Amniotic epithelial cell (primary cell): ENCODE measurements at regions not wholly inside any gene's neighbourhood (a gene's known extent, or its start where the extent isn't known, plus 50 kb on each side); places are given as distances from the start of the nearest gene placed in this dataset.
A peak's percentile ranks its signal among the peaks of the same experiment; 100 is the strongest.

Source experiments
- DNase-seq: peaks from one replicate; pipeline ENCODE4 v3.0.0-alpha.2; 2010; ENCODE audit warnings: low read depth

DNA sequence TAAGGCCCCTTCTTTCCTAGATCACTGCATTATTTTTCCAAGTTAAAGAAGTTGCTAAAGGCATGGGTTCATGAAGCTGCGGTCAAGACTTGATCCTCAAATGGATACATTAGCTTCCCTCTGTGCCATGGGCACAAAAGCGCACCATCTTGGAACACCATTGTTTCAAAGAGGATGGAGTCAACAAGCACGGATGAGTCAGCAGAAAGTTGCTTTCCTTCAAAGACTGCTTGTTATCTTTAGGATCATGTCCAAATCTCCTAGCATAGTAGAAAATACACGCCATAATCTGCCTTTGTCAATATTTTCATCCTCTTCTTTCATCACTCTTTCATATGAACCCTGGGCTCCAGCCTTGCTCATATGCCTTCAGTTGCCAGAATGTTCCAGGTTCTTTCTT lies 226.8 kb upstream of the GATB start:
- DNase-seq: no peak

DNA sequence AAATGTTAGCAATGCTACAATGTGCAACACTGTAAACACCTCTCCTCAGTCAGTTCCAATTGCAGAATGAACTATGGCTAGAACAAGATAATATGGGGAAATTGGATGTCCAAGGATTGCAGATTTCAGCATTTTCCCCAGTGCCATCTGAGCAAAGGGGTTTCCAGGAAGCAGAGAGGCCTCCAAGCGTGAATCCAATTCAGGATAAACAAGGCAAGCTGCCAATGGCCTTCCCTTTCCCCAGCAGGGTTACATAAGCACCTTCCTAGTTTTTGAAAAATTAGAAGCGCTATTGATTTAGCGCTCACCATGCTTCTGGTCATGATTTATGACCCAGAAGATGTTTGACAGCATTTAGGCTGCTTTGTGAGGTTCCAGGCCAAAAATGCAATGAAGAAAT lies 223.0 kb upstream of the GATB start:
- DNase-seq: no peak

DNA sequence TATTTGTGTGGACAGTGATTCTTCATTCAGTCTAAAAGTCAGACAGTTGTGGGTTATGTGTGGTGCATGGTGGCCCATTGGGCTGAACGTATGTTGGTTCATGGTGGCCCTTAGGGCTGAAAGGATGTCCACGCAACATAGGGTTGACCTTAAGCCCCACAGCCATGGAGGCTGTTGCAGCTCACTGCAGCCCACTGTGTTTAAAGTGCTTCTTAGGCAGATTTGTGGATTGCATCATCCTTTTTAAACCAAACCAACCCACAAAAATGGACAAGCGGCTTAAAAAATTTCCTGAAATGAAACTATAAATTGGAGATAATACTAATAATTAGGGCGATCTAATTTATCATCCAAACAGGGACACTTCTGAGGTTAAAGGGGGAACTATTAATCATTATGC lies 219.0 kb upstream of the GATB start:
- no peak for DNase-seq

DNA sequence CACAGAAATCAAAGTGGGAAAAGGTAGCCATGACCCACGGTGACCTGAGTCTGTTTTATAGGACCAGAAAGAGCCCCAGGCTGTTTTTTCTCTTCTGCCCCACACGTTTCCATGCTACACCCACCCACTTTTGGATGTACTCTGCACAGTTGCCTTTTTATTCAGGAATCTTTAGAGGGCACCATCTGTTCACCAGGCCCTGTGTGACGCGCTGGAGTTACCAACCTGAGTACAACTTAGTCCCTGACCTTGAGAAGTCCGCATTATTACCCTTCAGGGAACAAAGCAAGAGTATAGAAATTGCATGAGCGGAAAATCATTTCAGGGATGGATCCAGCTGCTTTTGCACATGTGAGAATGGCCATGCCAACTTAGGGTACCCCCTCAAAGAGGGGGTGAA lies 207.8 kb upstream of the GATB start:
- no peak for DNase-seq

DNA sequence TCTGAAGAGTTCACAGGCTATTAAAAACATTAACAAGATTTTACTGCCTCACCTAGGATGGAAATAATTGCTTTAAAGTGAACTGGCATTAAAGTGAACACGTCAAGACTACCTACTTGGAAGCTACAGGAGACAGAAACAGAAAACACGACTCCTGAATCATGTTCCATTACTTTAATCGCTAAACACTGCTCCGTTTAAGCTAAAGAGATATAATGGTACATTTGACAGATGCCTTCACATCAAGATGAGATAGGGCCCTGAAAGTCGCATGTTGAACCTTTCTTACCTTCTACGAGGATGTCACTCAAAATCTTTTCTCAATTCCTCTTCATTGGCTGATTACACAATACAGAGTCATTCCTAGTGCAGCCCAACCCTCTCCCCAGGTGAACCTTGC lies 206.3 kb upstream of the GATB start:
- no peak for DNase-seq

DNA sequence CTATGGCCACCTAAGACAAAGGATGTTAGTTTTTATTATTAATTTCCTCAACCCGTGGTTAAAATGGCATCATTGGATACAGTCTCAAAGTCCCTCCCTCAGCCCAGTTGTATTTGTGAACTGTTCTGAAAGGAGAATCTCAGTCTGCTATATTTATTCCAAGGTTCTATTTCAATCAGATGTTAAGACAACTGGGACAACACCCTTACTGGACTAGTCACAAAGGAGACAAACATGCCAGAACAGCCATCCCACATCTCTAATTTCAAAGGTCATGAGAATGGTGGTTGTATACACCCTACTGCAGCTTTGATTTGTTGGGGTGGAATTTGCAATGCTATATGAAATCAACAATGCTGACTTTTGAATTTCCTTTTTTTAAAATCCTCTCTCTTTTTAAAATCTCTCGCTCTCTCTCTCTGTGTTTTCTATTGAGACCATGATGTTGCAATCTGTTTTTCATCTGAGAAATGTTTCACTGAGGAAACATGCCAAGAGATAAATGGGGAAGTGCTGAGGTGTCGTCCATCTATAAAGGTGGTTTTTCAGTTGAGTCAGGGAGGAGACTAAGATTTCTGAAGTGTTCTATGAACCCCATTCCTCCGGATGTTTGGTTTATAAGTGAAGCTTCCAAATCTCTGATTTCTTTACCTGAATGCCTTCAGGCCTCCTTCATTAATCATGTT lies 201.5 kb upstream of the GATB start:
- DNase-seq: peak; percentile 7

DNA sequence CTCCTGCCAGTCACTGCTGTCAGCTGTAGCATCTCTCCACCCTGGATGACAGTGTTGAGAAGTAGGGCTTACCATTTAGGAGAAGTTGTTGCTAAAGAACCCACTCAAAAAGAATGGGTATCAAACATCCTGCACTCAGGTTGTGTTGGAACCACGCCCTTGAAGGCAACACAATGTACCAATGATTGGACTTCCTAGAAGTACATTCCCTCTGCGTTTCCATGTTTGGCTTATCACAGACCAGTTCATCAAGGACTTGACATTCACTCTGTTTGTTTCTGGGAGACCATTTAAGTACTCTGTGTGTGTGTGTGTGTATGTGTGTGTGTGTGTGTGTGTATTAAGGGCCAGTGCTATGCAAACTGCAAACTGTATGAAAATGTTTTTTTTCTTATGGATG lies 200.6 kb upstream of the GATB start:
- no peak for DNase-seq

DNA sequence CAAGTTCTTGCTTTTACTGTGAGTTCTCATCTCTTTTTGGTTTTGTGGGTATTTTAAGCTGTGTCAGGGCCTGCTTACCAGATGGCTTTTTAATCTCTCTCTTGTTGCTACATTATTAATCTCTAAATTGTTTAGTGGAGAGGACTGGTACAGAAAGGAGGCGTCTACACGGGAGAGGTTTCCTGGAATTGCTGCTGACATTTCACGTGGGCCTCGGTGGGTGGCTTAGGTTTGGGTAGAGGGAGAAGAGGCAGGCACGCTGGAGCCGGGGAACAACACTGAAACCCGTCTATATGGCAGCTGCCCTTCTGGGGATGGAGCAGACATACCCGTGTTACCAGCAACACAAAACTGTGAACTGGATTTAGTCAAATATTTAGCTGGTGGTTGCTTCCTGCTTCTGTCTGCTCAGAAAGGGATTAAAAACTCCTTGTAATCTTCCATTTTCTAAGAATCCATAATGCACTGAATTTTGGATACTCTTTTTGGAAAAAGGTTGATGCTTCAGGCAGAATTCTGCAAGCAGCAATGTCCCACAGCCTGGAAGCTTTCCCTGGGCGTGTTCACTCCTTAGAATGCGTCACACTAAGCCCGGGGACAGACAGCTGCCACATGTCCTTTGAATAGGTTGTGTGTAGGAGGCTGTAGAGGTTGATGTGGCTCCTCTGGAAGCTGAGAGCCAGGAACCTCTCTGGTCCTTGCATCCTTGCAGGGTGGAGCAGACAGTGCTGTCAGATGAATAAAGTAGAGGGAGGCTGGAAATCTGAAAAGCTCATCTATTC lies 199.8 kb upstream of the GATB start:
- no peak for DNase-seq

DNA sequence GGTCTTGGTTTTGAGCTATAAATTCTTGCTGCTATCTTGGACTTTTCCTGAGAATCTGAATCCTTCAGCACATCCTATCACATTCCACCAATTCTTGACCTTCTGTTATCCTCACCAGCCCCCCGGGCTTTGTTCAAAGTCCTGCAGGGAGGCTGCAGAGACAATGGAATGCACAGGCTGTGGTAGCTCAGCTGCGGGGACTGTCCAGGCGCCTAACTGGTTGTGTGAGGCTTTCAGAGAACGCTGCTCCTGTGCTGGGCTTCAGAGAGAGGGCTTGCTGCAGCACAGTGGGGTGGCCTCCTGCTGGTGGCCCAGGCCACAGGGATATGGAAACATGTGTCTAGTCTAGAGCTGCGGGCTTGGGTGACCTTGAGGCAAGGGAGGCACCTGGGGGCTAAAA lies 196.3 kb upstream of the GATB start:
- no peak for DNase-seq

DNA sequence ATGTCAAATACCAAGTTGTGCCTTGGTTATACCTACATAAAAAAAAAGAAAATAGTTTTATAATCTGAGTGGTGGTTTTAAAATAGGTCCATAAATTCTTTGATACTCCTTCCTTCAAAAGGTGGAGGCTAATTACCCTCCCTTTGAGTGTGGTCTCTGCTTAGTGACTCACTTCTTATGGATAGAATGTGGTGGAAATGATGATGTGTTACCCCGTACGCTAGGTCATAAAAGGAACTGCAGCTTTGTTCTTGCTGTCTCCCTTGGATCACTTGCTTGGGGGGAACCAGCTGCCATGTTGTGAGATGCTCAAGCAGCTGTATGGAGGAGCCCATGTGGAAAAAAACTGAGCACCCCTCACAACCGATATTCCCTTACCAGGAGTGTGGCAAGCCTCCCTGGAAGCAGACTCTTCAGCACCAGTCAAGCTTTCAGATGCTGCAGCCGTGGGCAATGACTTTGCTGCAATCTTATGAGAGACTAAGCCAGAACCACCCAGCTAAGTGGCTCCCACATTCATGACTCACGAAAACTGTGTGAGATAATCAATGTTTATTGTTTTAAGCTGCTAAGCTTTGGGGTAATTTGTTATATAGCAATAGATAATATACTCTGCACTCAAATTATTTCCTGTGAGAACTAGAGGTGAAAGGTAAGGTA lies 195.0 kb upstream of the GATB start:
- no peak for DNase-seq

DNA sequence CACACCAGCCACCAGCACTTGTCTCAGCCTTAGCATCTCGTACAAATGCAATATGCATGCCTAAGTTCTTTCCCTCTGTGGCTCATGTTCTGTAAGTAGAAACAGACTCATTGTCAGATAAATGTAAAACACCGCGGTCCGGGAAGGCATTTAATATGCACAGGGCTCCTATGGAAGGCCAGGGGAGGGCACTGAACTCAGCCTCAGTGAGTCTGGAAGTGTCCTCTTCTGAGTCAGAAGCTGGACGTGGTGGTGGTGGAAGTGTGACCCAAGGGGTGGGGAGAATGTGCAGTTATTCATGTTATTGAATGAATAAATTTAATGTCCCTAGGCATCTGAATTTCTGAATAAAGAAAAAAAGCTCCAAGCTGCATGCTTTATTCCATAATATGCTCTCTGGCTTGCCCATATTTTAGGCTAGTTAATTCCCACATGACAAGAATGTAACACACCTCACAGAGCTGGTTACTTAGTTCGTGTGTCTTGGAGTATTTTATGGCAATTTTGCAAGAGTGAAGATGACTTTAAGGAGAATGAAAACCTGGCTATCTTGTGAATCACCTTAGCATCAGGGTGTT lies 193.1 kb upstream of the GATB start:
- no peak for DNase-seq

DNA sequence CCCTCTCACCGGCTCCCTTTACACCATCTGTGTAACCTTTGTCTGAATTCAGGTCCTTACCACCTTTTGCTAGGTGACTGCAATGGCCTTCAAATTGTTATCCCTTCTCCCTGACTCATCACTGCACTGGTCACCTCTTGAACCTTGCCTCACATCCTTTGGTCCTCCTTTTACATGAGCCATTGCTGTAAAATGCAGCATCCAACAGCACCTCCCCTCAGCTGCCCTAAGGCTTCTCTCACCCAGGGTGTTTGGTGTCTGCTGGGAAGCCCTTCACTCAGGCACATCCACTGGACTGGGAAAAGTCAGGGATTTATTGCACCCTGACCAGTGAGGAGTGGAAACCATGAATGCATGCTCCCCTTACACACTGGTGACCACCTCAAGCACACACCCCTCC lies 192.5 kb upstream of the GATB start:
- DNase-seq: no peak

DNA sequence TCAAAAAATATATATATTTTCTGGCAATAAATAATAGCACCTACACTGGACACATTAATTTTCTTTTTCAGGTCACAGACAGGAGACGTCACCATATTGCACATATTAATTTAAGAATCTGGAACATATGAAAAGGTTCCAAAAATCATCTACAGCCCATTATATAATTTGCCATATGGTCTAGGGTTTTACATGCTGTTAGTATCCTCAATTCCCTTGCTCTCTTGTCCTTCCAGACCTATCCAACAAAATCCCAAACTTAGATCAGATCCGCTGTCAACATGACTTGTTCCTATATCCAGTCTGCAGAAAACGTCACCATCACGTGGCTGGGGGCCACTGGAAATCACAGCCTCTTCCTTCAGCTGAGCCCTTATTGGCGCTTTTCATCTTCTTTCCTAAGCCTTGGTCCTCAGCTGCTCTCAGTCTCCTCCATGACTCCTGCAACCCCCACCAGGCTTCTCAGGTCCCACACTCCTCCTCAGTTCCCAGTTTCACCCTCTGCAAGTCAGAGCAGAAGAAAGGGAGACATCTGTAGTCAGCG lies 192.0 kb upstream of the GATB start:
- DNase-seq: no peak

DNA sequence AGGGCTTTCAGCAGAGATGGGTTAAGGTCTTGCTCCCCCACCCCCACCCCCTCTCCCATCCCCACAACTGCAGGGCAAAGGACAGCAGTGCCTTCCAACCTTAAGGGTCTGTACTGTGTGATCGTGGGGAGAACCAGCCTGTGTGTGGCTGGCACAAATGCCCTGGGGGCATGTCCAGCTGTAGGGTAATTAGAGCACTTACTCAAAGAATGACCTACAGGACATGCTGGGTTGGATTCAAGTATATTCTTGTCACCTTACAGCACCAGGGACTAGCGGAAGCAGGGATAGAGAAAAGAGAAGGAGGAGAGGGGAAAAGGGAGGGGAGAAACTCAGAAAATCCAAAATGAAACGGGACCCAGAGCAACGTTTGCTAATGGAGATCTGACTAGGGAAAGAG lies 191.3 kb upstream of the GATB start:
- no peak for DNase-seq

DNA sequence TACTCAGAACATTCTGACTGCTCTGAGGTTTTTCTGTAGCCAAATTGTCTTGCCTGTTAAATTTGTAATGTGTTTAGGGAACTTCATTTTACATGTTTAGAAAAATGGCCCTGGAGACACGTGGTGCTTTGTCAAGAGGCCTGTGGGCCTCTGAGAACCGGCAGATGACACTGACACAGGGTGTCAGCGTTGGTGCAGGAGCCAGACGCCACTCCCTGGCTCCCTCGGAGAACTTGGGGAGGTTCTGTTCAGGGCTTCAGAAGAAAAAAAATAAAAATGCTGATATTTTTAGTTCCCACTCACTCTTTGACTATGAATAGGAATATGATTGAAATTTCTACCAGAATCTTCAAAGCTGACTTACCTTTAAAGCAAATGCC lies 190.9 kb upstream of the GATB start:
- no peak for DNase-seq

DNA sequence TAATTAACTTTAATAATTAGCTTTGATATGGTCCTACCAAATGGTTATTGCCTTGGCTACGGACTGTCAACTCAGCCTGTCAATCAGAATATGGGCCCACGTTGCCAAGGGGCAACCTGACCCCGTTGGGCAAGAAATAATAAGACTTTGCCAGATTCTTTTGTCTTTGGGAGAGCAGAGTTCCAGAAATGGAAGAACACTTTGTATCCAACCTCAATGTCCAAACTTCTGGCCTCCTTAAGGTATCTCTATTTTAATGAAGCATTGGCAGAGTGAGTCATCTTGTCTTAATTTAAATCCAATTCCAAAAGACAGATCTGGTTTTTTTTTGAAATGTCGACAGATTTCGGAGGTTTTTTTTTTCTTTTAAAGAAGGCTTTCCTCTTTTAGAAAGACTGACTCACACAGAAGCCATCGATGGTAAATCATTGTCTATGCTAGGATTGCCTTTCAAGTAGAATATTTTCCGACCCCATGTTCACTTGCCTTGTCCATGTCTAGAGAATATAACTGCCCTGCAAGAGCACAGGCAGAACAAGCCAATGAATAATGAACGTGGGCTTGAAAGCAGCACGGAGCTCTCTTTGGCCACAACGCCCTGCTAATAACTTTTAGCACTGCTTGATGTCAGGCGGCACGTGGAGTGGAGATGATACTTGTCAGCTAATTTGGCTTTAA lies 190.3 kb upstream of the GATB start:
- DNase-seq: no peak

DNA sequence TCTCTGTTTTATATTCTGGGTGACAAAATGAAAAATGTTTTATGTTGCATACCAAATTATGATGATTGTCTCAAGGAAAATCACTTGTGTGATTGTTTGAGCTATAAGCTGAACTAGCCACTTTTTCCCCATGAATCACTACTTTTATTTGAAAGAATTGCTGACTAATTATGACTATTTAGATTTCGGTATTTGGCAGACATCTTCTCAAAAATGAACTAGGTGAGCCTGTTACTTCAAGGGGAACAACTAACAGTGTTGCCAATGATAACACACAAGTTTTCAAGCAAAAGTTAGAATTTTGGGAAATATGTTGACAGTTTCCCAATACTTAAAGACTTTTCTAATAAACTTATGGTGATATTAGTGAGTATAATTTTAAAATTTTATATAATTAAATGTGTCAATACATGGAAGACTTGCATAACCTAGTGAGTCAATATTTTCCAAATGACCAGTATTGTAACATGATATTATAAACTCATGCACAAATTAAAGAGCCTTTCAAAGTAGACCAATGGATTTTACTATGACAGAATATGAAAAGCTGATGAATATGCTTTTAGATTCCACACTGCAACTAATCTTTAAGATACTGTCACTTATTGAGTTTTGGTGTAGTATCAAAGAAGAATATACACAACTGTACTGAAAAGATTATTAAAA lies 187.7 kb upstream of the GATB start:
- DNase-seq: no peak

DNA sequence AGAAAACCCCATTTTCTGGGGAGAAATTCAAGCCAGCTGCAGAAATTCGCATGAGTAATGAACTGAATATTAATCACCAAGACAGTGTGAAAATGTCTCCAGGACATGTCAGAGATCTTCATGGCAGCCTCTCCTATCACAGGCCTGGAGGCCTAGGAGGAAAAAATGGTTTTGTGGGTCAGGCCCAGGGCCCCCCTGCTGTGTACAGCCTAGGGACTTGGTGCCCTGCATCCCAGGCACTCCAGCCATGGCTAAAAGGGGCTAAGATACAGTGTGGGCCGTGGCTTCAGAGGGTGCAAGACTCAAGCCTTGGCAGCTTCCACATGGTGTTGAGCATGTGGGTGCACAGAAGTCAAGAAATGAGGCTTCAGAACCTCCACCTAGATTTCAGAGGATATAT lies 185.9 kb upstream of the GATB start:
- DNase-seq: no peak

DNA sequence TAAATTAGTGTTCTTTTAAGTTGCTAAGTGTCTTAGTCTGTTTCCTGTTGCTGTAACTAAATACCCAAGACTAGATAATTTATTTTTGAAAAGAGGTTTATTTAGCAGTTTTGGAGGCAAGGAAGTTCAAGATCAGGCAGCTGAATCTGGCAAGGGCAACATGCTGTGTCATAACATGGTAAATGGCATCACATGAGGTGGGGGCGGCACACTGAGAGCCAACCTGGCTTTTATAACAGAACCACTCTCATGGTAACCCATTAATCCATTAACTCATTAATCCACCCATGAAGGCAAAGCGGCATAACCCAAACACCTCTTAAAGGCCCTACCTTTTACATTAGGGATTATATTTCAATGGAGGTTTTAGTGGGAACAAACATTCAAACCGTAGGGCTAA lies 182.2 kb upstream of the GATB start:
- DNase-seq: no peak

DNA sequence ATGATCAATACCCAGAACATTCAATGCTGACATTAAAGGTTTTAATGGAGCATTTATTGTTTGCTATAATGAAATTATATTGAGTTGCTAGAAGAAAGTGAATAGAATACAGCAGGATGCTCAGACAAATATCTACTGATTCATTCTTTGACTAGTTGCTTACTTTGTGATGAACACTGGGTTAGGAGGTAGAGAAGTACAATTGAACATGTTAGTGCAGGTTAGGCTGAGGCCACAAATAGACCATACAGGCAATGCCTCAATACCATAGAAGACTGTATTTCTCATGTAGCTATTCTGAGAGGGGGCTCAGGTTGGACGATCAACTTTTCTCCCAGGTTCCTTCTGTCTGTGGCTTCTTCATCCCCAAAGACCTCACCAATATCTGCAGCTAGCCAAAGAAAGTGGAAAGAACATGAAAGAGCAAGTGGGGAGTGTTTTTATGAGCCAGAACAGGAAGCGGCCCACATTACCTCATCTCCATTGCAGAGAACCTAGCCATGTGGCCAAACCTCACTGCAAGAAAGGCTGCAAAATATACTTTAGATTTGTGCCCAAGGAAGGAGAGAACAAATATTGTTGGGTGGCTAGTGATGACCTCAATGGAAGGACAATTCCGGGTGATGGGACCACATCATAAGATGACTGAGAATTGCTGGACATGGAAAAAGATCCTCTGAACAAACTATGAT lies 180.3 kb upstream of the GATB start:
- DNase-seq: no peak

DNA sequence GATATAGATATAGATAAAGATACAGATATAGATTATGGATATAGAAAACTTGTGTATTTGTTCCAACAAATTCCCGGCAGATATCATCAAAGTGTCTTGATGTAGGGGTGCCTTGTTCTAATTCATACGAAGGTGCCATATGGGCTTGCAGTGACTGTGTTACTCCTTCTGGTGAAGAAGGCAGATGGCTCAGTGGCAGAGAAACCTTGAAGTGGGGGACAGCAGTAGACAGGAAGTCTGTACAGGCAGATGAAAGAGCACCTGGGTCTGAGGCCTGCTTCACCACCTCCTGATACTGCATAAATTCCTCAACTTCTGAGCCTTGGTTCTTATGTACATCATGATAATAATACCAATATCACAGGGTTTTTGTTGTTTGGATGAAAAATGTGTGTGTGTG lies 179.5 kb upstream of the GATB start:
- DNase-seq: no peak
